ENCODE measurements at regions not wholly inside any gene's neighbourhood (a gene's known extent, or its start where the extent isn't known, plus 50 kb on each side); places are given as distances from the start of the nearest gene placed in this dataset.
"Not testable (repeated sequence)": the region's sequence is repeated elsewhere in the genome, so short reads cannot be mapped to it uniquely, and the experiment has no call there.

- H3K4me1 ChIP-seq, result peaks cover 0 to 5% (median 0%) of the 10 kb centered on the region in 3 donors
- 29 to 53% methylated on average over 1 of the region's 1 CpG for WGBS, 2 donors
- peak overlapping the region in 2 of 4 donors; percentile 26 to 45 for H3K27ac ChIP-seq
- no peak for TF ChIP-seq POLR2A (IDR thresholded peaks at IDR 0.05)
- TF ChIP-seq CTCF (IDR thresholded peaks at IDR 0.05), result no peak
- intact Hi-C loops (cut with DNase I), result no loop called here
- no peak for DNase-seq
- H3K4me3 ChIP-seq, result no peak overlapping the region
- no peaks in the 10 kb centered on the region for H3K27me3 ChIP-seq
- H3K36me3 ChIP-seq, result no peaks in the 10 kb centered on the region
- no peaks in the 10 kb centered on the region for H3K9me3 ChIP-seq
These were observed 324.4 kb downstream of the CENPW start for GRCh38 chr6:126664271-126664670.

- WGBS, 2 donors, result 52 to 62% methylated on average over 3 of the region's 3 CpGs
- Histone ChIP-seq H3K4me3 (no peak overlapping the region), H3K27me3 (no peaks in the 10 kb centered on the region), H3K4me1 (peaks cover 0 to 5% (median 0%) of the 10 kb centered on the region in 3 donors), H3K36me3 (no peaks in the 10 kb centered on the region), H3K27ac (no peak overlapping the region), H3K9me3 (no peaks in the 10 kb centered on the region)
- intact Hi-C loops (cut with DNase I), result no loop called here
- TF ChIP-seq CTCF (IDR thresholded peaks at IDR 0.05) (no peak), POLR2A (IDR thresholded peaks at IDR 0.05) (no peak)
- no peak for DNase-seq
These were observed 325.6 kb downstream of the CENPW start for GRCh38 chr6:126665551-126665950.

GRCh38 chr6:126667071-126667470, 327.2 kb downstream of the CENPW start:
- H3K27me3 ChIP-seq, result no peaks in the 10 kb centered on the region
- H3K27ac ChIP-seq, result no peak overlapping the region
- no peaks in the 10 kb centered on the region for H3K36me3 ChIP-seq
- H3K4me3 ChIP-seq, result no peak overlapping the region
- no peak for DNase-seq
- intact Hi-C loops (cut with DNase I), result no loop called here
- H3K9me3 ChIP-seq, result no peaks in the 10 kb centered on the region
- 83 to 84% methylated on average over 3 of the region's 3 CpGs for WGBS, 2 donors
- no peak for TF ChIP-seq CTCF (IDR thresholded peaks at IDR 0.05)
- no peak for TF ChIP-seq POLR2A (IDR thresholded peaks at IDR 0.05)
- H3K4me1 ChIP-seq, result peaks cover 0 to 5% (median 0%) of the 10 kb centered on the region in 3 donors

- no peaks in the 10 kb centered on the region for H3K36me3 ChIP-seq
- no peaks in the 10 kb centered on the region for H3K27me3 ChIP-seq
- no peak overlapping the region for H3K4me3 ChIP-seq
- no peak for TF ChIP-seq CTCF (IDR thresholded peaks at IDR 0.05)
- TF ChIP-seq POLR2A (IDR thresholded peaks at IDR 0.05), result no peak
- DNase-seq, result no peak
- H3K9me3 ChIP-seq, result no peaks in the 10 kb centered on the region
- intact Hi-C loops (cut with DNase I), result no loop called here
- no peak overlapping the region for H3K27ac ChIP-seq
- H3K4me1 ChIP-seq, result peaks cover 0 to 5% (median 0%) of the 10 kb centered on the region in 3 donors
These were observed 327.8 kb downstream of the CENPW start for GRCh38 chr6:126667728-126668127.

GRCh38 chr6:126672649-126673048, 332.7 kb downstream of the CENPW start:
- H3K27ac ChIP-seq, result no peak overlapping the region
- no peaks in the 10 kb centered on the region for H3K9me3 ChIP-seq
- intact Hi-C loops (cut with DNase I), result no loop called here
- 45 to 52% methylated on average over 1 of the region's 1 CpG for WGBS, 2 donors
- DNase-seq, result no peak
- no peaks in the 10 kb centered on the region for H3K4me1 ChIP-seq
- TF ChIP-seq POLR2A (IDR thresholded peaks at IDR 0.05) (no peak), CTCF (IDR thresholded peaks at IDR 0.05) (no peak)
- no peak overlapping the region for H3K4me3 ChIP-seq
- no peaks in the 10 kb centered on the region for H3K36me3 ChIP-seq
- H3K27me3 ChIP-seq, result no peaks in the 10 kb centered on the region

GRCh38 chr6:126673749-126674148, 333.8 kb downstream of the CENPW start:
- WGBS, 2 donors, result 96 to 100% methylated on average over 3 to 8 of the region's 13 CpGs
- H3K4me1 ChIP-seq; H3K27ac ChIP-seq; intact Hi-C loops (cut with DNase I); H3K4me3 ChIP-seq; DNase-seq; H3K36me3 ChIP-seq; H3K9me3 ChIP-seq; H3K27me3 ChIP-seq: not testable (repeated sequence)

Measured in esophagus squamous epithelium (tissue), 5 donors.